ENCODE measurements at regions not wholly inside any gene's neighbourhood (a gene's known extent, or its start where the extent isn't known, plus 50 kb on each side); places are given as distances from the start of the nearest gene placed in this dataset.

DNA sequence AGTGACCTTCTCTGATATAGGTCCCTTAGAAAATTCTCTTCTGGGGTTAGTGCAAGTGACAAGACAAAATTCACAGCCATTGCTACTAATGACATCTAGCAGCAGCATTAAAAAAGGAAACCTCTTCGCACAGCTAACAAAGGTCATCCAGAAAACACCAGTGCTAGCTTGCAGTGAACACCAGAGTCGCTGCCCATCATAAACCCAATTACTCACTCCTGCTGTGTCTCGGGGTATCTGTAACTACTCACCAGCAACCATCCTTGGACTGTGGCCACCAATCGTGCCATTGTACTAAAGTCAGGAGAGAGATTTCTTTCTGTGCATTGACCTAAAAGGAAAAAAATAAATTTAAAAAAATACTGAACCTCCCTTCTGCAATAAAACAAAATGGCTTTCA is 1494.7 kb upstream of the CDH8 start:
- TF ChIP-seq CTCF (IDR thresholded peaks at IDR 0.05), result no peak
- no peak for TF ChIP-seq POLR2A (IDR thresholded peaks at IDR 0.05)
- no peak for TF ChIP-seq POLR2AphosphoS5 (IDR thresholded peaks at IDR 0.05; ENCODE audit: insufficient read depth in 1 of 2, low read depth in 1 of 2)

All from vagina (tissue), 2 donors.